ENCODE measurements at regions not wholly inside any gene's neighbourhood (a gene's known extent, or its start where the extent isn't known, plus 50 kb on each side); places are given as distances from the start of the nearest gene placed in this dataset.

DNA sequence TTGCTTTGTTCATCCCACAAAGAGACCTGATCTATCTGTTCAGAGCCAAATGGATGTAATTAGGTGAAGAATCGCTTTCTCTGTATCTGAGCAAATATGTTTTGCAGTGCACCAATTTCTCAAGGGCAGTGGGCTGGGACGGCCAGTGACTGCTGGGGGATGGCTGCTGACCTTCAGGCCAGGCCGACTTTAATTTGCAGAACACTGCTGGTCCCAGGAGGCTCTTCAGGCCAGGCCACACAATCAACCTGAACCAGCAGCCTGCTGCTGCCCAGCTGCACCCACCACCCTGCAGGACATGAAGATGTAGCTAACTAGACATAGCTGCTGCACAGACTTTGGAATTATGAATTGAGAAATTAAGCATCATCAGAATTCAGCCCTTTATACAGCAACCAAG lies 194.4 kb upstream of the ONECUT1 start:
- no peaks in the 10 kb centered on the region for H3K79me2 ChIP-seq (ENCODE audit: insufficient read depth, low read length)
- no peak overlapping the region for H4K5ac ChIP-seq (ENCODE audit: insufficient read length, low read depth, low read length)
- no peak overlapping the region for H3K4me2 ChIP-seq (ENCODE audit: insufficient read depth, insufficient read length, low read length)
- H3K23ac ChIP-seq (ENCODE audit: insufficient read length, low read depth, low read length): no peak overlapping the region
- H3K9ac ChIP-seq (ENCODE audit: extremely low read depth, insufficient read length, low read length): no peak overlapping the region
- H3K27me3 Mint-ChIP-seq (ENCODE audit: low read depth): no peaks in the 10 kb centered on the region
- no peak overlapping the region for H4K91ac ChIP-seq (ENCODE audit: insufficient read length, low read depth, low read length)
- no peak overlapping the region for H3T11ph ChIP-seq (ENCODE audit: low read length)
- TF ChIP-seq, protein P1, sequence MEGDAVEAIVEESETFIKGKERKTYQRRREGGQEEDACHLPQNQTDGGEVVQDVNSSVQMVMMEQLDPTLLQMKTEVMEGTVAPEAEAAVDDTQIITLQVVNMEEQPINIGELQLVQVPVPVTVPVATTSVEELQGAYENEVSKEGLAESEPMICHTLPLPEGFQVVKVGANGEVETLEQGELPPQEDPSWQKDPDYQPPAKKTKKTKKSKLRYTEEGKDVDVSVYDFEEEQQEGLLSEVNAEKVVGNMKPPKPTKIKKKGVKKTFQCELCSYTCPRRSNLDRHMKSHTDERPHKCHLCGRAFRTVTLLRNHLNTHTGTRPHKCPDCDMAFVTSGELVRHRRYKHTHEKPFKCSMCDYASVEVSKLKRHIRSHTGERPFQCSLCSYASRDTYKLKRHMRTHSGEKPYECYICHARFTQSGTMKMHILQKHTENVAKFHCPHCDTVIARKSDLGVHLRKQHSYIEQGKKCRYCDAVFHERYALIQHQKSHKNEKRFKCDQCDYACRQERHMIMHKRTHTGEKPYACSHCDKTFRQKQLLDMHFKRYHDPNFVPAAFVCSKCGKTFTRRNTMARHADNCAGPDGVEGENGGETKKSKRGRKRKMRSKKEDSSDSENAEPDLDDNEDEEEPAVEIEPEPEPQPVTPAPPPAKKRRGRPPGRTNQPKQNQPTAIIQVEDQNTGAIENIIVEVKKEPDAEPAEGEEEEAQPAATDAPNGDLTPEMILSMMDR (conservative IDR thresholded peaks at IDR 0.05): no peak
- no peaks in the 10 kb centered on the region for H3K79me1 ChIP-seq (ENCODE audit: insufficient read depth, low read depth, low read length, poor library complexity, severe bottlenecking)
- H4K8ac ChIP-seq (replicated peaks; ENCODE audit: insufficient read length, low read depth, low read length): no peak overlapping the region
- no peaks in the 10 kb centered on the region for H3K9me3 Mint-ChIP-seq
- H2BK15ac ChIP-seq (ENCODE audit: low read depth, low read length): no peak overlapping the region
- no peaks in the 10 kb centered on the region for H4K20me1 ChIP-seq (ENCODE audit: control insufficient read depth, insufficient read depth, insufficient read length)
- WGBS (ENCODE audit: extremely low coverage, insufficient read length, low lambda C conversion rate): no CpG with 5 or more reads among the region's 3 CpGs
- H3K27ac Mint-ChIP-seq: peak overlapping the region in 1 of 3 experiments; percentile 32; a peak in 1 of 7 replicates
- H2AK5ac ChIP-seq (ENCODE audit: insufficient read length, low read length): no peak overlapping the region
- no peak overlapping the region for H3K18ac ChIP-seq (ENCODE audit: insufficient read length, low read depth, low read length)
- H3K4me1 ChIP-seq (ENCODE audit: insufficient read depth, low read length): no peaks in the 10 kb centered on the region
- DNase-seq: no peak
- no peak overlapping the region for H3K4me3 Mint-ChIP-seq
- no peak overlapping the region for H2BK120ac ChIP-seq (ENCODE audit: low read depth, low read length, poor library complexity, severe bottlenecking)
- H3K4ac ChIP-seq (ENCODE audit: low read depth, low read length): no peak overlapping the region
- no peaks in the 10 kb centered on the region for H3K9me3 ChIP-seq (ENCODE audit: control insufficient read depth, low read depth, low read length)
- no peaks in the 10 kb centered on the region for H3K27me3 ChIP-seq (ENCODE audit: insufficient read depth, low read length)
- H3K36me3 Mint-ChIP-seq (ENCODE audit: insufficient read depth in 1 of 3, low read depth in 3 of 3): no peaks in the 10 kb centered on the region
- no peak overlapping the region for H3K14ac ChIP-seq (ENCODE audit: insufficient read depth, low read length)
- no peak overlapping the region for H2BK20ac ChIP-seq (ENCODE audit: low read depth, low read length, poor library complexity, severe bottlenecking)
- H2BK5ac ChIP-seq (ENCODE audit: insufficient read length, low read length): no peak overlapping the region
- H3K4me1 Mint-ChIP-seq: peaks cover 5 to 10% of the 10 kb centered on the region in 2 experiments; a peak in 3 of 4 replicates
- H3K56ac ChIP-seq (ENCODE audit: insufficient read length, low read depth, low read length): no peak overlapping the region
- no peak overlapping the region for H3K27ac ChIP-seq (ENCODE audit: insufficient read length, low read depth, low read length)
- no peaks in the 10 kb centered on the region for H3K23me2 ChIP-seq (ENCODE audit: insufficient read length, low read depth, low read length, poor library complexity, severe bottlenecking)
- no peak overlapping the region for H2AFZ ChIP-seq (ENCODE audit: low read length)
- no peak overlapping the region for H2BK12ac ChIP-seq (ENCODE audit: insufficient read length, low read depth, low read length)
